Neural cell (in vitro differentiated cells): ENCODE measurements at regions not wholly inside any gene's neighbourhood (a gene's known extent, or its start where the extent isn't known, plus 50 kb on each side); places are given as distances from the start of the nearest gene placed in this dataset.

Source experiments
- H2AFZ ChIP-seq: fragments of 200-600, 300-800 bp; sonication (generic), shearing (Covaris generic); 2 replicates; pipeline ENCODE4 v1.6.0; 2014; ENCODE audit warnings: low read depth, mild to moderate bottlenecking, antibody characterized with exemption, low read length, moderate library complexity
- H3F3A ChIP-seq: fragments of 200-600 bp; shearing (Covaris generic); 2 replicates; pipeline ENCODE4 v1.6.1; 2016; ENCODE audit warnings: mild to moderate bottlenecking, moderate library complexity, mixed read lengths, antibody characterized with exemption, low read length; ENCODE audit not compliant: insufficient read depth, poor library complexity, severe bottlenecking
- H3K27ac ChIP-seq: fragments of 200-600, 300-800 bp; sonication (generic), shearing (Covaris generic); 2 replicates; pipeline ENCODE4 v1.5.1; 2014; ENCODE audit warnings: mild to moderate bottlenecking, low read length, moderate library complexity
- H3K27me3 ChIP-seq: fragments of 300-800, 200-600 bp; sonication (generic), shearing (Covaris generic); 2 replicates; pipeline ENCODE4 v1.6.0; 2014; ENCODE audit warnings: mild to moderate bottlenecking, low read depth, low read length, moderate library complexity; ENCODE audit not compliant: insufficient read depth
- H3K36me3 ChIP-seq: fragments of 300-800, 200-600 bp; sonication (generic), shearing (Covaris generic); 2 replicates; pipeline ENCODE4 v1.5.1; 2014; ENCODE audit warnings: mild to moderate bottlenecking, antibody characterized with exemption, low read length, moderate library complexity; ENCODE audit not compliant: insufficient read depth
- H3K4me2 ChIP-seq: fragments of 300-800, 200-600 bp; sonication (generic), shearing (Covaris generic); 2 replicates; pipeline ENCODE4 v1.6.0; 2014; ENCODE audit warnings: mild to moderate bottlenecking, low read length
- H3K4me3 ChIP-seq: fragments of 300-800, 200-600 bp; sonication (generic), shearing (Covaris generic); 2 replicates; pipeline ENCODE4 v1.5.1; 2014; ENCODE audit warnings: mild to moderate bottlenecking, low read length, moderate library complexity
- H3K79me2 ChIP-seq: fragments of 200-600 bp; shearing (Covaris generic); replicated peaks from 2 replicates; pipeline ENCODE4 v1.6.0; 2014; ENCODE audit warnings: mild to moderate bottlenecking, low read length, moderate library complexity; ENCODE audit not compliant: insufficient read depth
- H3K9ac ChIP-seq: fragments of 300-800, 200-600 bp; sonication (generic), shearing (Covaris generic); 2 replicates; pipeline ENCODE4 v1.6.1; 2016; ENCODE audit warnings: mild to moderate bottlenecking, low read length, mixed read lengths
- H3K9me2 ChIP-seq: fragments of 200-600 bp; shearing (Covaris generic); 2 replicates; pipeline ENCODE4 v1.6.1; 2016; ENCODE audit warnings: mild to moderate bottlenecking, low read length, mixed read lengths; ENCODE audit not compliant: insufficient read depth
- H3K9me3 ChIP-seq: fragments of 200-600, 300-800 bp; sonication (generic), shearing (Covaris generic); 2 replicates; pipeline ENCODE4 v1.6.1; 2016; ENCODE audit warnings: mild to moderate bottlenecking, mixed run types, low read length, moderate library complexity, mixed read lengths
- H4K20me1 ChIP-seq: fragments of 200-600 bp; shearing (Covaris generic); 2 replicates; pipeline ENCODE4 v1.6.1; 2016; ENCODE audit warnings: mild to moderate bottlenecking, mixed run types; ENCODE audit not compliant: insufficient read depth
- CTCF ChIP-seq: fragments of 450-650 bp; IDR thresholded peaks from 2 replicates; pipeline ENCODE4 v1.5.1; 2014; ENCODE audit warnings: antibody characterized with exemption, mild to moderate bottlenecking, moderate library complexity; ENCODE audit not compliant: poor library complexity, severe bottlenecking
- EP300 ChIP-seq: fragments of 450-650 bp; conservative IDR thresholded peaks from 2 replicates; pipeline ENCODE4 v1.6.1; 2014; ENCODE audit warnings: antibody characterized with exemption, mild to moderate bottlenecking, moderate library complexity; ENCODE audit not compliant: poor library complexity, severe bottlenecking
- EZH2 ChIP-seq: fragments of 200-600, 300-800 bp; shearing (Covaris generic), sonication (generic); IDR thresholded peaks from 2 replicates; pipeline ENCODE4 v1.6.1; 2014; ENCODE audit warnings: antibody characterized with exemption, low read length, borderline replicate concordance, mild to moderate bottlenecking; ENCODE audit not compliant: insufficient read depth, poor library complexity, severe bottlenecking
- MXI1 ChIP-seq: fragments of 450-650 bp; conservative IDR thresholded peaks from 2 replicates; pipeline ENCODE4 v1.6.1; 2014; ENCODE audit warnings: antibody characterized with exemption, mild to moderate bottlenecking; ENCODE audit not compliant: poor library complexity, severe bottlenecking
- POLR2AphosphoS5 ChIP-seq: IDR thresholded peaks from 2 replicates; pipeline ENCODE4 v1.6.1; 2012
- RAD21 ChIP-seq: fragments of 450-650 bp; conservative IDR thresholded peaks from 2 replicates; pipeline ENCODE4 v1.6.1; 2014; ENCODE audit warnings: antibody characterized with exemption, mild to moderate bottlenecking, moderate library complexity
- REST ChIP-seq: IDR thresholded peaks from 2 replicates; pipeline ENCODE4 v1.6.1; 2012; ENCODE audit warnings: borderline replicate concordance
- SMC3 ChIP-seq: fragments of 450-650 bp; conservative IDR thresholded peaks from 2 replicates; pipeline ENCODE4 v1.6.1; 2014; ENCODE audit warnings: antibody characterized with exemption, mild to moderate bottlenecking, moderate library complexity; ENCODE audit not compliant: poor library complexity
- TAF1 ChIP-seq: IDR thresholded peaks from 2 replicates; pipeline ENCODE4 v1.6.1; 2012; ENCODE audit warnings: low read depth

GRCh38 chr21:43357715-43358430 lies 69.1 kb downstream of the SIK1 start:
- H3K27me3 ChIP-seq, result no peaks in the 10 kb centered on the region
- H4K20me1 ChIP-seq, result no peaks in the 10 kb centered on the region
- H3K4me2 ChIP-seq, result no peak overlapping the region
- H2AFZ ChIP-seq, result no peak overlapping the region
- H3K79me2 ChIP-seq, result no peaks in the 10 kb centered on the region
- H3K9ac ChIP-seq, result no peak overlapping the region
- no peaks in the 10 kb centered on the region for H3K9me2 ChIP-seq
- no peak overlapping the region for H3K4me3 ChIP-seq
- H3F3A ChIP-seq, result no peaks in the 10 kb centered on the region
- H3K36me3 ChIP-seq, result no peaks in the 10 kb centered on the region
- H3K9me3 ChIP-seq, result no peaks in the 10 kb centered on the region
- H3K27ac ChIP-seq, result no peak overlapping the region
- no peak for TF ChIP-seq REST
- no peak for TF ChIP-seq RAD21
- no peak for TF ChIP-seq SMC3
- no peak for TF ChIP-seq CTCF
- TF ChIP-seq EP300, result no peak
- no peak for TF ChIP-seq POLR2AphosphoS5
- TF ChIP-seq MXI1, result no peak
- TF ChIP-seq EZH2, result no peak
- TF ChIP-seq TAF1, result no peak

GRCh38 chr21:43355925-43356289 lies 71.0 kb downstream of the SIK1 start:
- no peaks in the 10 kb centered on the region for H3K27me3 ChIP-seq
- no peak overlapping the region for H3K4me3 ChIP-seq
- no peak overlapping the region for H2AFZ ChIP-seq
- H3K79me2 ChIP-seq, result no peaks in the 10 kb centered on the region
- H3K36me3 ChIP-seq, result no peaks in the 10 kb centered on the region
- no peak overlapping the region for H3K9ac ChIP-seq
- peak overlapping the region; percentile 63 for H3K27ac ChIP-seq
- no peaks in the 10 kb centered on the region for H3F3A ChIP-seq
- H3K9me3 ChIP-seq, result no peaks in the 10 kb centered on the region
- H3K9me2 ChIP-seq, result no peaks in the 10 kb centered on the region
- H3K4me2 ChIP-seq, result no peak overlapping the region
- TF ChIP-seq SMC3 (no peak), EZH2 (no peak), CTCF (no peak), POLR2AphosphoS5 (no peak), REST (no peak), MXI1 (no peak)
- no peaks in the 10 kb centered on the region for H4K20me1 ChIP-seq
